ENCODE measurements at regions not wholly inside any gene's neighbourhood (a gene's known extent, or its start where the extent isn't known, plus 50 kb on each side); places are given as distances from the start of the nearest gene placed in this dataset.

- no peak for DNase-seq
Measured at GRCh38 chr20:60729135-60729900, 522.7 kb upstream of the CDH4 start.

GRCh38 chr20:60732322-60732721 lies 519.7 kb upstream of the CDH4 start:
- no peak for DNase-seq

- no peak for DNase-seq
Measured at GRCh38 chr20:60748086-60748485, 504.0 kb upstream of the CDH4 start.

- no peak for DNase-seq
Measured at GRCh38 chr20:60749804-60750602, 502.1 kb upstream of the CDH4 start.

GRCh38 chr20:60750909-60751308 lies 501.2 kb upstream of the CDH4 start:
- DNase-seq = no peak

- no peak for DNase-seq
Measured at GRCh38 chr20:60751826-60752225, 500.2 kb upstream of the CDH4 start.

GRCh38 chr20:60752741-60753420 lies 499.2 kb upstream of the CDH4 start:
- no peak for DNase-seq

- DNase-seq = no peak
Measured at GRCh38 chr20:60754856-60755255, 497.2 kb upstream of the CDH4 start.

GRCh38 chr20:60759651-60760050 lies 492.4 kb upstream of the CDH4 start:
- DNase-seq = no peak

- no peak for DNase-seq
Measured at GRCh38 chr20:60760256-60761000, 491.6 kb upstream of the CDH4 start.

GRCh38 chr20:60761056-60761455 lies 491.0 kb upstream of the CDH4 start:
- DNase-seq = no peak

GRCh38 chr20:60762386-60762785 lies 489.7 kb upstream of the CDH4 start:
- no peak for DNase-seq

- DNase-seq = no peak
Measured at GRCh38 chr20:60764328-60764727, 487.7 kb upstream of the CDH4 start.

- no peak for DNase-seq
Measured at GRCh38 chr20:60764771-60765170, 487.3 kb upstream of the CDH4 start.

GRCh38 chr20:60765821-60766403 lies 486.1 kb upstream of the CDH4 start:
- DNase-seq = no peak

- DNase-seq = no peak
Measured at GRCh38 chr20:60768216-60768615, 483.8 kb upstream of the CDH4 start.

GRCh38 chr20:60780388-60781025 lies 471.6 kb upstream of the CDH4 start:
- DNase-seq = no peak

- no peak for DNase-seq
Measured at GRCh38 chr20:60782959-60783625, 469.0 kb upstream of the CDH4 start.

GRCh38 chr20:60785301-60785700 lies 466.8 kb upstream of the CDH4 start:
- DNase-seq = no peak

GRCh38 chr20:60785785-60786184 lies 466.3 kb upstream of the CDH4 start:
- DNase-seq = no peak

GRCh38 chr20:60786686-60787217 lies 465.3 kb upstream of the CDH4 start:
- DNase-seq = no peak

Data from NCI-H1092 (cell line).